ENCODE measurements at regions not wholly inside any gene's neighbourhood (a gene's known extent, or its start where the extent isn't known, plus 50 kb on each side); places are given as distances from the start of the nearest gene placed in this dataset.

- no peaks in the 10 kb centered on the region for H3K4me1 ChIP-seq (ENCODE audit: insufficient read depth, low read length)
- no peak overlapping the region for H4K91ac ChIP-seq (ENCODE audit: insufficient read length, low read depth, low read length)
- H3K56ac ChIP-seq (ENCODE audit: insufficient read length, low read depth, low read length), result no peak overlapping the region
- no peak overlapping the region for H3K4me3 Mint-ChIP-seq
- H3K14ac ChIP-seq (ENCODE audit: insufficient read depth, low read length), result no peak overlapping the region
- H3K4me1 Mint-ChIP-seq, result peaks cover 0 to 2% of the 10 kb centered on the region in 2 experiments; a peak in 1 of 4 replicates
- H2BK120ac ChIP-seq (ENCODE audit: low read depth, low read length, poor library complexity, severe bottlenecking), result no peak overlapping the region
- H2BK12ac ChIP-seq (ENCODE audit: insufficient read length, low read depth, low read length), result no peak overlapping the region
- no peaks in the 10 kb centered on the region for H3K79me2 ChIP-seq (ENCODE audit: insufficient read depth, low read length)
- no peak for DNase-seq
- no peak overlapping the region for H4K8ac ChIP-seq (replicated peaks; ENCODE audit: insufficient read length, low read depth, low read length)
- no peak overlapping the region for H3K27ac ChIP-seq (ENCODE audit: insufficient read length, low read depth, low read length)
- H3K79me1 ChIP-seq (ENCODE audit: insufficient read depth, low read depth, low read length, poor library complexity, severe bottlenecking), result no peaks in the 10 kb centered on the region
- H3K9me3 ChIP-seq (ENCODE audit: control insufficient read depth, low read depth, low read length), result no peaks in the 10 kb centered on the region
- H3K9me3 Mint-ChIP-seq, result no peaks in the 10 kb centered on the region
- H2BK5ac ChIP-seq (ENCODE audit: insufficient read length, low read length), result no peak overlapping the region
- no peak overlapping the region for H2BK15ac ChIP-seq (ENCODE audit: low read depth, low read length)
- H3T11ph ChIP-seq (ENCODE audit: low read length), result no peak overlapping the region
- H3K9ac ChIP-seq (ENCODE audit: extremely low read depth, insufficient read length, low read length), result no peak overlapping the region
- H4K20me1 ChIP-seq (ENCODE audit: control insufficient read depth, insufficient read depth, insufficient read length), result no peaks in the 10 kb centered on the region
- no peak overlapping the region for H2AK5ac ChIP-seq (ENCODE audit: insufficient read length, low read length)
- H3K23me2 ChIP-seq (ENCODE audit: insufficient read length, low read depth, low read length, poor library complexity, severe bottlenecking), result no peaks in the 10 kb centered on the region
- no peak overlapping the region for H4K5ac ChIP-seq (ENCODE audit: insufficient read length, low read depth, low read length)
- H2AFZ ChIP-seq (ENCODE audit: low read length), result no peak overlapping the region
- no peaks in the 10 kb centered on the region for H3K27me3 ChIP-seq (ENCODE audit: insufficient read depth, low read length)
- H3K27me3 Mint-ChIP-seq (ENCODE audit: low read depth), result peaks cover 2% of the 10 kb centered on the region; the same call in 1 of the 2 replicates
- H3K36me3 Mint-ChIP-seq (ENCODE audit: insufficient read depth in 1 of 3, low read depth in 3 of 3), result no peaks in the 10 kb centered on the region
- H3K18ac ChIP-seq (ENCODE audit: insufficient read length, low read depth, low read length), result no peak overlapping the region
- H3K4ac ChIP-seq (ENCODE audit: low read depth, low read length), result no peak overlapping the region
- WGBS (ENCODE audit: extremely low coverage, insufficient read length, low lambda C conversion rate), result no CpG with 5 or more reads among the region's 8 CpGs
- no peak overlapping the region for H3K23ac ChIP-seq (ENCODE audit: insufficient read length, low read depth, low read length)
- H3K4me2 ChIP-seq (ENCODE audit: insufficient read depth, insufficient read length, low read length), result no peak overlapping the region
- H3K27ac Mint-ChIP-seq, result peak overlapping the region in 1 of 3 experiments; percentile 48; a peak in 1 of 7 replicates
- TF ChIP-seq CTCF (conservative IDR thresholded peaks at IDR 0.05), result no peak
- H2BK20ac ChIP-seq (ENCODE audit: low read depth, low read length, poor library complexity, severe bottlenecking), result no peak overlapping the region
These were observed 334.3 kb upstream of the GATB start for GRCh38 chr4:152094970-152095700.
